ENCODE measurements at regions not wholly inside any gene's neighbourhood (a gene's known extent, or its start where the extent isn't known, plus 50 kb on each side); places are given as distances from the start of the nearest gene placed in this dataset.

DNA sequence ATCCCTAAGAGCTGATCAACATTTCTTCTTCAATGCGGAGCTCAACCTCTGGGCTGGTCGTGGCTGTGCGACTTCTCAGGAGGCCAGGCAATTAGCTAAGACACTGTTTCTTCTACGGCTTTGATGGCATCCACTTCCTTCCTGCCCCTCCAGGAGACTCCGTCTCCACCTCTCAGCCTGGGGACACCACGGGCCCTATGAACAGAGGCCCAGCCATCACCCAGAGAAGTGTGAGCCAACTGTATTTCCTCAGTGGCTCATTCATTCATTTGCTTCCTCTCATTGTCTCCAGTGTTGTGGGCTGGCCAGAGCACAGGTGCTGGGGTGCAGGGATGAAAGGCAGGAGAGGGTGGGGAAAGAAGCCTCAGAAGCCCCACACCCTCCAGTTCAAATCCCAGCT is 51.8 kb upstream of the APCDD1L start:
- TF ChIP-seq POLR2AphosphoS5 (IDR thresholded peaks at IDR 0.05) (no peak), POLR2A (IDR thresholded peaks at IDR 0.05) (no peak)
